ENCODE measurements at regions not wholly inside any gene's neighbourhood (a gene's known extent, or its start where the extent isn't known, plus 50 kb on each side); places are given as distances from the start of the nearest gene placed in this dataset.

DNA sequence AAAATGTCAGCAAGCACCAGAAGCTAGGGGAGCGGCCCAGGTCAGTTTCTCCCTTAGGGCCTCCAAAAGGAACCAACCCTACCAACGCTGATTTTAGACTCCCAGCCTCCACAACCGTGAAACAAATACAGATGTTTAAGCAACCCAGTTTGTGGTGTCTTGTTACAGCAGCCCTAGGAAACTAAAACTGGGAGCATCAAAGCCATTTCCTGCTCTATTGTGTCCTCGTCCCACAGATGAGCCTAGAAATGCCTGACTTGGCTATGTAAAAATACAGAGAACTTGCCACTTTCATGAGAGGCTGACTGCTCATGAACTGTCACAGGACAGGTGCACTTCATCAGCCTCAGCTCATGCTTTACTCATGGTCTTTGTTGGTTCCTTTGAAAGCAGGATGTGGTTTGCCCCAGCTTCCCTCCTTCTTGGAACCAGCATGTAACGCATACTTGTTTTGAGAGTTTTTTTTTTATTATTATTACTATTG is 97.6 kb upstream of the SLC39A10 start (continued):
- TF ChIP-seq TCF3 (IDR thresholded peaks at IDR 0.05; ENCODE audit: borderline replicate concordance, insufficient read depth, low read depth, low read length) = peak; percentile 100
- TF ChIP-seq, protein P1, sequence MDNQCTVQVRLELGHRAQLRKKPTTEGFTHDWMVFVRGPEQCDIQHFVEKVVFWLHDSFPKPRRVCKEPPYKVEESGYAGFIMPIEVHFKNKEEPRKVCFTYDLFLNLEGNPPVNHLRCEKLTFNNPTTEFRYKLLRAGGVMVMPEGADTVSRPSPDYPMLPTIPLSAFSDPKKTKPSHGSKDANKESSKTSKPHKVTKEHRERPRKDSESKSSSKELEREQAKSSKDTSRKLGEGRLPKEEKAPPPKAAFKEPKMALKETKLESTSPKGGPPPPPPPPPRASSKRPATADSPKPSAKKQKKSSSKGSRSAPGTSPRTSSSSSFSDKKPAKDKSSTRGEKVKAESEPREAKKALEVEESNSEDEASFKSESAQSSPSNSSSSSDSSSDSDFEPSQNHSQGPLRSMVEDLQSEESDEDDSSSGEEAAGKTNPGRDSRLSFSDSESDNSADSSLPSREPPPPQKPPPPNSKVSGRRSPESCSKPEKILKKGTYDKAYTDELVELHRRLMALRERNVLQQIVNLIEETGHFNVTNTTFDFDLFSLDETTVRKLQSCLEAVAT (IDR thresholded peaks at IDR 0.05) = peak; percentile 67
- no peak for TF ChIP-seq MYC (IDR thresholded peaks at IDR 0.05; ENCODE audit: insufficient read depth, insufficient read length, insufficient replicate concordance, low read length, severe bottlenecking)
- peak; percentile 50 for TF ChIP-seq MEF2B (IDR thresholded peaks at IDR 0.05; ENCODE audit: partially characterized antibody, poor library complexity, severe bottlenecking)
- peak; percentile 71; the same call in 1 of the 2 replicates for TF ChIP-seq STAT3 (IDR thresholded peaks at IDR 0.05; ENCODE audit: low read depth, low read length)
- TF ChIP-seq, protein P2, sequence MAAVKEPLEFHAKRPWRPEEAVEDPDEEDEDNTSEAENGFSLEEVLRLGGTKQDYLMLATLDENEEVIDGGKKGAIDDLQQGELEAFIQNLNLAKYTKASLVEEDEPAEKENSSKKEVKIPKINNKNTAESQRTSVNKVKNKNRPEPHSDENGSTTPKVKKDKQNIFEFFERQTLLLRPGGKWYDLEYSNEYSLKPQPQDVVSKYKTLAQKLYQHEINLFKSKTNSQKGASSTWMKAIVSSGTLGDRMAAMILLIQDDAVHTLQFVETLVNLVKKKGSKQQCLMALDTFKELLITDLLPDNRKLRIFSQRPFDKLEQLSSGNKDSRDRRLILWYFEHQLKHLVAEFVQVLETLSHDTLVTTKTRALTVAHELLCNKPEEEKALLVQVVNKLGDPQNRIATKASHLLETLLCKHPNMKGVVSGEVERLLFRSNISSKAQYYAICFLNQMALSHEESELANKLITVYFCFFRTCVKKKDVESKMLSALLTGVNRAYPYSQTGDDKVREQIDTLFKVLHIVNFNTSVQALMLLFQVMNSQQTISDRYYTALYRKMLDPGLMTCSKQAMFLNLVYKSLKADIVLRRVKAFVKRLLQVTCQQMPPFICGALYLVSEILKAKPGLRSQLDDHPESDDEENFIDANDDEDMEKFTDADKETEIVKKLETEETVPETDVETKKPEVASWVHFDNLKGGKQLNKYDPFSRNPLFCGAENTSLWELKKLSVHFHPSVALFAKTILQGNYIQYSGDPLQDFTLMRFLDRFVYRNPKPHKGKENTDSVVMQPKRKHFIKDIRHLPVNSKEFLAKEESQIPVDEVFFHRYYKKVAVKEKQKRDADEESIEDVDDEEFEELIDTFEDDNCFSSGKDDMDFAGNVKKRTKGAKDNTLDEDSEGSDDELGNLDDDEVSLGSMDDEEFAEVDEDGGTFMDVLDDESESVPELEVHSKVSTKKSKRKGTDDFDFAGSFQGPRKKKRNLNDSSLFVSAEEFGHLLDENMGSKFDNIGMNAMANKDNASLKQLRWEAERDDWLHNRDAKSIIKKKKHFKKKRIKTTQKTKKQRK (IDR thresholded peaks at IDR 0.05; ENCODE audit: low read depth, low read length) = no peak
- peak; percentile 65 for TF ChIP-seq IRF4 (IDR thresholded peaks at IDR 0.05; ENCODE audit: low read depth, low read length)
- no peak for TF ChIP-seq ZNF207 (IDR thresholded peaks at IDR 0.05; ENCODE audit: borderline replicate concordance)
- TF ChIP-seq, protein P3, sequence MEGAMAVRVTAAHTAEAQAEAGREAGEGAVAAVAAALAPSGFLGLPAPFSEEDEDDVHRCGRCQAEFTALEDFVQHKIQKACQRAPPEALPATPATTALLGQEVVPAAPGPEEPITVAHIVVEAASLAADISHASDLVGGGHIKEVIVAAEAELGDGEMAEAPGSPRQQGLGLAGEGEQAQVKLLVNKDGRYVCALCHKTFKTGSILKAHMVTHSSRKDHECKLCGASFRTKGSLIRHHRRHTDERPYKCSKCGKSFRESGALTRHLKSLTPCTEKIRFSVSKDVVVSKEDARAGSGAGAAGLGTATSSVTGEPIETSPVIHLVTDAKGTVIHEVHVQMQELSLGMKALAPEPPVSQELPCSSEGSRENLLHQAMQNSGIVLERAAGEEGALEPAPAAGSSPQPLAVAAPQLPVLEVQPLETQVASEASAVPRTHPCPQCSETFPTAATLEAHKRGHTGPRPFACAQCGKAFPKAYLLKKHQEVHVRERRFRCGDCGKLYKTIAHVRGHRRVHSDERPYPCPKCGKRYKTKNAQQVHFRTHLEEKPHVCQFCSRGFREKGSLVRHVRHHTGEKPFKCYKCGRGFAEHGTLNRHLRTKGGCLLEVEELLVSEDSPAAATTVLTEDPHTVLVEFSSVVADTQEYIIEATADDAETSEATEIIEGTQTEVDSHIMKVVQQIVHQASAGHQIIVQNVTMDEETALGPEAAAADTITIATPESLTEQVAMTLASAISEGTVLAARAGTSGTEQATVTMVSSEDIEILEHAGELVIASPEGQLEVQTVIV (IDR thresholded peaks at IDR 0.05; ENCODE audit: borderline replicate concordance, partially characterized antibody) = no peak
- TF ChIP-seq, protein P4, sequence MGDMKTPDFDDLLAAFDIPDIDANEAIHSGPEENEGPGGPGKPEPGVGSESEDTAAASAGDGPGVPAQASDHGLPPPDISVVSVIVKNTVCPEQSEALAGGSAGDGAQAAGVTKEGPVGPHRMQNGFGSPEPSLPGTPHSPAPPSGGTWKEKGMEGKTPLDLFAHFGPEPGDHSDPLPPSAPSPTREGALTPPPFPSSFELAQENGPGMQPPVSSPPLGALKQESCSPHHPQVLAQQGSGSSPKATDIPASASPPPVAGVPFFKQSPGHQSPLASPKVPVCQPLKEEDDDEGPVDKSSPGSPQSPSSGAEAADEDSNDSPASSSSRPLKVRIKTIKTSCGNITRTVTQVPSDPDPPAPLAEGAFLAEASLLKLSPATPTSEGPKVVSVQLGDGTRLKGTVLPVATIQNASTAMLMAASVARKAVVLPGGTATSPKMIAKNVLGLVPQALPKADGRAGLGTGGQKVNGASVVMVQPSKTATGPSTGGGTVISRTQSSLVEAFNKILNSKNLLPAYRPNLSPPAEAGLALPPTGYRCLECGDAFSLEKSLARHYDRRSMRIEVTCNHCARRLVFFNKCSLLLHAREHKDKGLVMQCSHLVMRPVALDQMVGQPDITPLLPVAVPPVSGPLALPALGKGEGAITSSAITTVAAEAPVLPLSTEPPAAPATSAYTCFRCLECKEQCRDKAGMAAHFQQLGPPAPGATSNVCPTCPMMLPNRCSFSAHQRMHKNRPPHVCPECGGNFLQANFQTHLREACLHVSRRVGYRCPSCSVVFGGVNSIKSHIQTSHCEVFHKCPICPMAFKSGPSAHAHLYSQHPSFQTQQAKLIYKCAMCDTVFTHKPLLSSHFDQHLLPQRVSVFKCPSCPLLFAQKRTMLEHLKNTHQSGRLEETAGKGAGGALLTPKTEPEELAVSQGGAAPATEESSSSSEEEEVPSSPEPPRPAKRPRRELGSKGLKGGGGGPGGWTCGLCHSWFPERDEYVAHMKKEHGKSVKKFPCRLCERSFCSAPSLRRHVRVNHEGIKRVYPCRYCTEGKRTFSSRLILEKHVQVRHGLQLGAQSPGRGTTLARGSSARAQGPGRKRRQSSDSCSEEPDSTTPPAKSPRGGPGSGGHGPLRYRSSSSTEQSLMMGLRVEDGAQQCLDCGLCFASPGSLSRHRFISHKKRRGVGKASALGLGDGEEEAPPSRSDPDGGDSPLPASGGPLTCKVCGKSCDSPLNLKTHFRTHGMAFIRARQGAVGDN (IDR thresholded peaks at IDR 0.05) = peak; percentile 99
- peak; percentile 89 for TF ChIP-seq DPF2 (IDR thresholded peaks at IDR 0.05)
- TF ChIP-seq, protein P5, sequence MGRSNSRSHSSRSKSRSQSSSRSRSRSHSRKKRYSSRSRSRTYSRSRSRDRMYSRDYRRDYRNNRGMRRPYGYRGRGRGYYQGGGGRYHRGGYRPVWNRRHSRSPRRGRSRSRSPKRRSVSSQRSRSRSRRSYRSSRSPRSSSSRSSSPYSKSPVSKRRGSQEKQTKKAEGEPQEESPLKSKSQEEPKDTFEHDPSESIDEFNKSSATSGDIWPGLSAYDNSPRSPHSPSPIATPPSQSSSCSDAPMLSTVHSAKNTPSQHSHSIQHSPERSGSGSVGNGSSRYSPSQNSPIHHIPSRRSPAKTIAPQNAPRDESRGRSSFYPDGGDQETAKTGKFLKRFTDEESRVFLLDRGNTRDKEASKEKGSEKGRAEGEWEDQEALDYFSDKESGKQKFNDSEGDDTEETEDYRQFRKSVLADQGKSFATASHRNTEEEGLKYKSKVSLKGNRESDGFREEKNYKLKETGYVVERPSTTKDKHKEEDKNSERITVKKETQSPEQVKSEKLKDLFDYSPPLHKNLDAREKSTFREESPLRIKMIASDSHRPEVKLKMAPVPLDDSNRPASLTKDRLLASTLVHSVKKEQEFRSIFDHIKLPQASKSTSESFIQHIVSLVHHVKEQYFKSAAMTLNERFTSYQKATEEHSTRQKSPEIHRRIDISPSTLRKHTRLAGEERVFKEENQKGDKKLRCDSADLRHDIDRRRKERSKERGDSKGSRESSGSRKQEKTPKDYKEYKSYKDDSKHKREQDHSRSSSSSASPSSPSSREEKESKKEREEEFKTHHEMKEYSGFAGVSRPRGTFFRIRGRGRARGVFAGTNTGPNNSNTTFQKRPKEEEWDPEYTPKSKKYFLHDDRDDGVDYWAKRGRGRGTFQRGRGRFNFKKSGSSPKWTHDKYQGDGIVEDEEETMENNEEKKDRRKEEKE (IDR thresholded peaks at IDR 0.05) = no peak
- TF ChIP-seq JUND (IDR thresholded peaks at IDR 0.05; ENCODE audit: low read depth, low read length) = no peak
- TF ChIP-seq SMAD1 (IDR thresholded peaks at IDR 0.05; ENCODE audit: low read depth, partially characterized antibody) = no peak
- peak; percentile 32; the same call in 1 of the 2 replicates for TF ChIP-seq SMC3 (IDR thresholded peaks at IDR 0.05; ENCODE audit: borderline replicate concordance, low read length)

Data from GM12878 (cell line).